GM18511 (cell line): ENCODE measurements at regions not wholly inside any gene's neighbourhood (a gene's known extent, or its start where the extent isn't known, plus 50 kb on each side); places are given as distances from the start of the nearest gene placed in this dataset.

Experiments used
- ATAC-seq: cut with Tn5 transposase; IDR thresholded peaks from one replicate; pipeline ENCODE4 v1.9.1; 2021; ENCODE audit warnings: mild to moderate bottlenecking, moderate library complexity; ENCODE audit not compliant: unreplicated experiment

GRCh38 chr12:46432325-46432724 is 59.8 kb upstream of the SLC38A2 start:
- no peak for ATAC-seq

GRCh38 chr12:46430340-46430948 is 57.9 kb upstream of the SLC38A2 start:
- ATAC-seq: no peak
